ENCODE measurements at regions not wholly inside any gene's neighbourhood (a gene's known extent, or its start where the extent isn't known, plus 50 kb on each side); places are given as distances from the start of the nearest gene placed in this dataset.

GRCh38 chr4:110710070-110710469 is 87.2 kb upstream of the PITX2 start:
- no peak for TF ChIP-seq POLR2A (IDR thresholded peaks at IDR 0.05)
- TF ChIP-seq CTCF (IDR thresholded peaks at IDR 0.05): no peak

All from right lobe of liver (tissue), 4 donors.